Inflammatory macrophage (primary cell): ENCODE measurements at regions not wholly inside any gene's neighbourhood (a gene's known extent, or its start where the extent isn't known, plus 50 kb on each side); places are given as distances from the start of the nearest gene placed in this dataset.
"Not testable (repeated sequence)": the region's sequence is repeated elsewhere in the genome, so short reads cannot be mapped to it uniquely, and the experiment has no call there.

Experiments used
- DNase-seq, 2 donors: peaks; one replicate each; pipeline ENCODE4 v3.0.0-alpha.2; 2020 to 2022

- not testable (repeated sequence) for DNase-seq
Measured at GRCh38 chrX:124181515-124181914, 150.9 kb upstream of the TEX13D start.

DNA sequence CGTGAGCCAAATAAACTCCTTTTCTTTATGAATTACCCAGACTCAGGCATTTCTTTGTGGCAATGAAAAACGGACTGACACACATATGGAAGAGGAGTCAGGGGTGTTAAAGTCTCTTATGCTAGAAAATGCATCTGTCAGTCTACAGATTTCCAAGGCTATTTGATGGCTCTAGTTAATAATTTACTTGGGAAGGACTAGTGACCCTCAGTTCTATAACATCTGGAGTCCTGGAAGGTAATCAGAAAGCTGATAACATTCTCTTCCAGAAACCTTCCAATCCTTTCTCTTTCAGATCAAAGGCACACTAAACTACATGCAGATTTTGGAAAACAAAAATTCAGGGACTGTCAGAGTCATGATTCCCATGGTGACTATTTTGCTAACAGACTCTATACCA is 142.0 kb upstream of the TEX13D start:
- no peak for DNase-seq

DNA sequence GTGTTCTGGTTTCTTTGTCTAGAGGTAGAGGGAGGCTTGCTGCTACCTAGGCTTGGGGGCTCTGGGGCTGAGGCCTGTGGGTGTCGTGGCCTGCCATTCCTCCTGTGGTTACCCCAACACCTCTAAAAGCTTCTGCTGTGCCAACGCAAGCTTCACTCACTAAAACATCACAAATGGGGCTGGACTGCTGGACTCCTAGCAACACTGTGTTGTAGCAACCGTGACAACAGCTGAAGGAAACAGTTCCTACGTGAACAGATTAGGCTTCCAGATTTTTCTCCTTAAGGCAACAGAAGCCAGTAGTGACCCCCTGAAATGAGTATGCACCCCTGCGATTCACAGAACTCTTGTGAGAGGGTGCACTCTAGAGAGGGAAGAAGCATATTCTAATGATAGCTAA is 138.3 kb upstream of the TEX13D start:
- DNase-seq: no peak

DNA sequence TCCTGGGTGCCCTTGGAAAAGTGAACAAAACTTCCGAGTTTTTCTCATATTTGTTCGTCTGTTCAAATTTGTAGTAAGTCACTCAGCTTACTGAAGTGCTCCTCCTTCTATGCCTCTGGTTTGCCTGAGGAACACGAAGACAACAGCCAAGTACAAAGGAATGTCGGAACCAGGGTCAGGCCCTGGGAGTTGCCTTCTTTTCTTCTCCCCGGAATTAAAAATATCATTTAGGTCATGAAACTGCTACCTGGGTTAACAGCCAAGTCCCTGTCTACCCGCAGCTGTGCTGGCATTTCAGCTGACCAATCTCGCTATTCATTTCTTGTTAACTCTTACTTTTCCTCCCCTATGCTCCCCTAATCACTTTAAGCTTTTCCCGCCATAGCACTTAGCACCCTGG is 137.6 kb upstream of the TEX13D start:
- no peak for DNase-seq

DNA sequence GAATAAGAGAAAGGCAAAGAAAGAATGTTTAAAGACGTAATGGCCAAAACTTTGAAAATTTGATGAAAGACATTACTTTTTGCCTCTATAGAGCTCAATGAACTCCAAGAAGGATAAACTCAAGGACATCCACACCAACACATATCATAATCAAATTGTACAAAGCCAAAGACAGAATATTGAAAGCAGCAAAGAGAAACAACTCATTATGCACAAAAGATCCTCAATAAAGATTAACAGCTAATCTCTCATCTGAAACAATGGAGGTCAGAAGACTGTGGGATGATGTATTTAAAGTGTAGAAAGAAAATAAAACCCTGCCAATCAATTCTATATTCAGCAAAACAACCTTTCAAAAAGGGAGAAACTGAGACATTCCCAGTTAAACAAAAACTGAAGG is 129.1 kb upstream of the TEX13D start:
- no peak for DNase-seq

DNA sequence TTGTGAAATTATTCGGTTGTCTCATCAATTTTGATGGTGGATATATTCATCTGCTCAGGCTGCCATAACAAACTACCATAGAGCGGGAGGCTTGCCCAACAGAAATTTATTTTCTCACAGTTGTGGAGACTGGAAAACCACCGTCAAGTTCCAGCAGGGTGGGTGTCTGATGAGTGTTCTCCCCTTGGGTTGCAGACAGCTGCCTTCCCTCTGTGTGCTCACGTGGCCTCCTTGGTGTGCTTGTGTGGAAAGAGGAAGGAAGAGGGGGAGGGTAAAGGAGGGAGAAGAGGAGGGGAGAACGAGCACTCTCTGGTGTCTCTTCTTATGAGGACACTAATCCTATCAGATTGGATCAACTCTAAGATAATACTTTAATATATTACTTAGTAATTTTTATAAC is 123.8 kb upstream of the TEX13D start:
- peak; percentile 42 to 51 for DNase-seq

DNA sequence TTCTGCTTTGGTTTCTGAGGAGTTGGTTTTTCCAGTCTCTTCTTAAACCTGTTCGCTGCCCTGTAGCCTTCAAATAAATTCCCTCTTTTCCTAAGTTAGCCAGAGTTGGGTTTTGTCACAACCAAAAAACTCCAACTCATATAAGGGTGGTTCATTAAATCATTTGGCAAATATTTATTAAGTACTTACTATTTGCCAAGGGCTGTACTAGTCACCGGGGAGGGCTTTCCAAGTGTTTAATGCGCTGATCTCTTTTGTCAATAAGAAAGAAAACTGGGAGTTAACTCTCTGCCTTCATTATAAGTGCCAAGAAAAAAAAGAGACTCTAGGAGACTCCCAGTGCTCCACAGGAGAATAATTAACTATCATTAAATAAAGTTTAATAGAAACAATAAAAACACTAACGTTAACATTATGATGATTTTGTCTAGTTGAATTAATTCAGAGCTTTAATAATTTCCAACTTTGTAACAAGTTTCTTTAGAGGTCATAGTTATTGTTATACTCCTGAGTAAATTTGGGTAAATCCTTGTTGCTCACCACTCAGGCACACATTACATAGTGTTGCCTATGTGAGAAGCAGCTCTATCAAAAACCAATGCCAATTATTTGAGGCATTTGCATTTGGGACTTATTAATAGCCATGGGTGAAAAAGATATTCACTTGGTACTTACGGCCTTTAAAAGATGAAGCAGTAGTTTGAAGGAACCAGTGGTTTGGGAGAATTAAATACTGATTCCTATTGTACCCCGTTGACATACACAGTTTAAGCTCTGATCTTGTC is 122.5 kb upstream of the TEX13D start:
- DNase-seq: no peak

GRCh38 chrX:124211312-124211942 is 121.0 kb upstream of the TEX13D start:
- peak in 1 of 2 donors; percentile 10 for DNase-seq

GRCh38 chrX:124212622-124213021 is 119.8 kb upstream of the TEX13D start:
- DNase-seq: peak in 1 of 2 donors; percentile 20

DNA sequence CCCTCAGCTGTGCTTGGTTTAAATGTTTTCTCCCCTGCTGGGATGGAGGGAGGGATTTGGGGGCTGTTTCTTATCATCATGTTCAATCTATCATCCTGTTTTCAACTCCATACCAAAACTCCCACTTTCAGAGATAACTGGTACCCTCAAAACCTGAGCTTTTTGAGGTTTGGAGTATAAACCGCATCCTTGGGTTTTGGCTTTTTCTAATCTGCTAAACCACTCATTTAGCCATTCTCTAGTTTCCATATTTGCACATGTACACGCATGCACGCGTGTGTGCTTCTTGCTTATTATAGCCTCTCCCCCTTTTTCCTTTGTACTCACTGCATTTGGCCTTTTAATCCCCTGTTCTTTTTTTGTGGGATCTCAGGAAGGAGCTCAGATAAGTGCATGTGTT is 116.7 kb upstream of the TEX13D start:
- DNase-seq: no peak

DNA sequence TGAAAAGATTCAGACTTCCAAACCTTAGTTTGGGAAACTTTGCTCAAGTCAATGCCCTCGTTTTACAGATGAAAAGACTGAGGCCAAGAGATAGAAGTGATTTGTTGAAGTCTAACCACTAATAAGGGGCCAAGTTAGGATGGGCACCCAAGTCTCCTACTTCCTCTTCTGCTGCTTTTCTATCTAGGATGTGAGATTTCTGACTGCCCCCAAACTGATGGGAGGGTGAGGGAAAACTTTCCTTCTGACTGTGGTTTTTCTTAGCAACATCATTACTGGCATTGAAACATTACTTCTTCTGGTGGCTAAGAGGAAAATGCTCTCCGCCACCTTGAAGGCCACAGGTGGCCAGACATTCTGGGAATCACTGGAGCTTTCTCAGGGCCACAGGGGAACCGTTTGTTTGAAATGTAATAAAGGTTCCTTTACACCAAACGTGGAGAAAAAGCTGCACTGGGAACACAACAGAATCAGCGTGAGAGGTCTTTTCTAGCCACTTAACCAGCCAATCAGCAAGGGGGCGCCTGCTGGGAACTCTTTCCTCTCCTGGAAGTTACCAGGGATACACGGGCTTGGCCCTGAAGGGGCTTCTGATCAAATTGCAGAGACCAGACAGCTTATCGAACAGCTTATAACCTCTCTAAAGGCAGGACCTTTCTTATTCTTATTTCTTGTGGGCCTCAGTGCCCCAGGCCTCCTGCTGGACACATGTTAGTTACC is 115.9 kb upstream of the TEX13D start:
- no peak for DNase-seq

DNA sequence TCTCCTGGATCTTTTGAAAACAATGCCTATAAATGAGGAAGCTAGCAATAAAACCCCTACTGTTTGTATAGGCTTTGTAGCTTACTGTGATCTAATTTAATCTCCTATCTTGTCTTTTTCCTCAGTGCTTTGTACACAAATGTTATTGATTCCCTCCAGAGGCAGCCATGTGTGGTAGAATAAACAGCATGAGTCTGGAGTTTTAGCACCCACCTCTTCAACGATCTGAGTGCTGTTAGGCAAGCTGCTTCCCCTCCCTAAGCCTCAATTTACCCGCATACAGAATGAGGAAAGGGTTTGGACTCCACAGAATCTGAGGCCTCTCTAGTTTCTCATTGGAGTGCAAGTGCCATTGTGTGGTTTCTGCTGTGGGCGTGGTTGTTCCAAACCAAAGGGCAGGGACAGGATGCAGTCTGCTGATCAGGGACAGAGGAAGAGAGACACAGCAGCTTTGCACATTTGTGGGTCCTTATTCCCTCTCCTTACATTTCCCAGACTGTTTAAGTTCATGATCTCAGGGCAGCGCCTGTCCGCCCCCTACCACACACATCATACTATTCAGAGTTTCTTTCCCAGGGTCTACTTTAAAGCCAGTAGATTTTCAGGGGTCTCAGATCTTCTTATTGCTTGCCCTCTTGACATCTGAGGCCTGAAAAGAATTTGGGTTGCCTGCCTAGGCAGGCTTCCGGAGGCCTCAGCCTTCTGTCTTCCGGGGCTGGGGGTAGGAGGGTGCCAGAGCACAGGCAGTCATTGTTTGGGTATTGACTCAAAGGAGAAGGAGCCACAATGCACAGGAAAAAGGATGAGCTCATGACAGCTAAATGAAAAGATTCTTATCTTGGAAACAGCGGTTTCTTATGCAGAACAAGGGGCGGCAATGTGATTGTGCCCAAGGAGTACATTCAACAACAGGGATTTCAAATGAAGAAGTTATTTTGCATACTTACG is 114.9 kb upstream of the TEX13D start:
- peak; percentile 20 to 38 for DNase-seq

DNA sequence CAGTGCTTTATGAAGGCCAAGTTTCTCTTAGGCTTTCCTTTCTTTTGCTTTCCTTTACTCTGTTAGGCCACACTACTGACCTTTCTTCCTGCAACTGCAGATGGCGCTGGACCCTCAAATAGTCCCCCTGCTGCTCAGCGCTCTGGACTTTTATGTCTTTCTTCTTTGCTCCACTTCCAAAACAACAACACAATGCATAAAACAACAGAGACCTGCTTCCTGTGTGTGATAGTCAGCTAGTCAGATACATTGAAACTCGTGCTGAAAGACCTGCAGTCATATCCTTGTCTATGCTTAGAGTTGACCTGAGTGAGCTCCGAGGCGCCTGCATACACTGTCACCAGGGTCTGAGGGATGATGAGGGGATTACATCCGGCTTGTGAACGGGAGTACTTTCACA is 108.9 kb upstream of the TEX13D start:
- no peak for DNase-seq

DNA sequence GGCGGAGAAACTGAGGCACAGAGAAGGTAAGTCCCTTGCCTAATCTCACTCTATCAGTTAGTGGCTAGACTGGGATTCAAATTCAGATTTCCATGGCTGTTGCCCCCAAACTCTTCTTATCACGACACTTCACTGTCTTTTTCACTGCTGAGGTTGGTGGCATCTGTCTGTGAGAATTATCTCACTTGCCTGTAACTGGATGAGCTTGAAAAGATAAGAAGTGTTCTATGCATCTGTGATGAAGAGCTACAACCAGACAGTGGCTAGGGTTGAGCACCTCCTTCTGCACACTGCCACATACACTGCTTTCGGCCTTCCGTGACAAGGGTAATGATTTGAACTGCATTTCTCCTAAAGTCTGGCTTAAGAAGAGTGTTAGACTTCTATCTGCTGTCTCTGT is 107.9 kb upstream of the TEX13D start:
- no peak for DNase-seq

GRCh38 chrX:124226129-124226528 is 106.3 kb upstream of the TEX13D start:
- DNase-seq: no peak

- DNase-seq: no peak
Measured at GRCh38 chrX:124228849-124229248, 103.6 kb upstream of the TEX13D start.

GRCh38 chrX:124229374-124229773 is 103.1 kb upstream of the TEX13D start:
- DNase-seq: no peak

DNA sequence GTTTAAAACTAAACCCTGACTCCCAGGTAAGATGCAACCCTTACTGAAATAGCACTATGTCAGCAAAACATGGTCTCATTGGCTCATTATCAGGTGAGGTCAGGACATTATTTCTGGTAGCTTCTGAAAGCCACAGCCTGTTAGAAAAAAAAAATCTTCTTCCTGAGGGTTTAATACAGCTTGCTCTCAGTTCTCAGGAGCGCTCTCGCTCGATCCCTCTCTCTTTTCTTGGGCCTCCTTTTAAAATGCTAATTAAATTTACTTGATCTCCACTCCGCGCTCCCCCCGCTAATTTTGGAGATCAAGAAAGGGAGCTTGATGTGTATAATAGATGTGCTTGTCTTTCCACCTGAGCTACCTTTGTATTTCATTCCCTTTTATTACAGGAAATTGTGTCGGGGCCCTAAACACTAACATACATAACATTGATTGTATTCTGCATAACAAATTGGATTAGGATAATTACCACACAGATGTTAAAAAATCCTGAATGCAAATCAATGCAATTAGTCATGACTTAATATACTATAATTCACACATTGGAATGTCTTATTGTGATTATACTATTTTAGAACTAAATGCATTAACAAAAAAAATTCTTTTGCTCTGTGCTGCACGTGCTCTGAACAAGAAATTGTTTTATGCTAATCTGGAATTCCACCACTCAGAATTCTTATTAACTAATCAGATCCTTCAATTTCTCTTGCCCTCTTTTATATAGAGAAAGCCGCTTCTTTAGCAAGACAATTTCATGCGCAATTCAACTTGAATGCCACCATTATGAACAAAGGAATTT is 101.6 kb upstream of the TEX13D start:
- DNase-seq: no peak

- DNase-seq: no peak
Measured at GRCh38 chrX:124231451-124231759, 101.1 kb upstream of the TEX13D start.

GRCh38 chrX:124232523-124233201 is 99.8 kb upstream of the TEX13D start:
- no peak for DNase-seq

GRCh38 chrX:124234348-124234747 is 98.1 kb upstream of the TEX13D start:
- no peak for DNase-seq
